ENCODE measurements at regions not wholly inside any gene's neighbourhood (a gene's known extent, or its start where the extent isn't known, plus 50 kb on each side); places are given as distances from the start of the nearest gene placed in this dataset.
"Not testable (repeated sequence)": the region's sequence is repeated elsewhere in the genome, so short reads cannot be mapped to it uniquely, and the experiment has no call there.

DNA sequence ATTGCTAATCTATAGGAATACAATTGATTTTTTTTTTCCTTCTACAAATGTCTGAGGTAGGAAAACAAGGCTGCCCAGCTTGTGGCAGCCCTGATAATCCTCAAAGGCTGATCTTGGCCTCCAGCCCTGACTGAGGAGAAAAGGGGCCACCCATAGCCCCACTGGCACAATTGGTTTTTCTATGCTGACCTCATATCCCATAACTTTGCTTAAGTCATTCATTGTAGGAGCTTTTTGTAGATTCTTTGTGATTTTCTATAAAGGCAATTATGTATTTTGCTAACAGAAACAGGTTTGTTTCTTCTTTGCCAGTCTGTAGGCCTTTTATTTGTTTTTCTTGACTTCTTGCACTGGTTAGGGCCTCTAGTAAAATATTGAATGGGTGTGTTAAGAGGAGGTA is 80.2 kb upstream of the C15orf39 start:
- Histone ChIP-seq H3K4me3 (ENCODE audit: insufficient read depth, low read length) (no peak overlapping the region), H3K27me3 (ENCODE audit: insufficient read depth, low read length) (no peaks in the 10 kb centered on the region), H3K4me1 (ENCODE audit: insufficient read depth, low read length) (peaks cover 7% of the 10 kb centered on the region), H3K36me3 (ENCODE audit: insufficient read depth, low read length) (no peaks in the 10 kb centered on the region), H3K79me2 (ENCODE audit: insufficient read depth, low read length) (no peaks in the 10 kb centered on the region), H2AFZ (ENCODE audit: low read length) (no peak overlapping the region), H4K20me1 (ENCODE audit: insufficient read depth, low read length) (no peaks in the 10 kb centered on the region), H3K4me2 (ENCODE audit: insufficient read depth, low read length) (no peak overlapping the region), H3K27ac (ENCODE audit: low read depth, low read length) (no peak overlapping the region), H3K9me3 (ENCODE audit: low read depth, low read length) (peaks cover 3% of the 10 kb centered on the region)
- TF ChIP-seq, protein P1, sequence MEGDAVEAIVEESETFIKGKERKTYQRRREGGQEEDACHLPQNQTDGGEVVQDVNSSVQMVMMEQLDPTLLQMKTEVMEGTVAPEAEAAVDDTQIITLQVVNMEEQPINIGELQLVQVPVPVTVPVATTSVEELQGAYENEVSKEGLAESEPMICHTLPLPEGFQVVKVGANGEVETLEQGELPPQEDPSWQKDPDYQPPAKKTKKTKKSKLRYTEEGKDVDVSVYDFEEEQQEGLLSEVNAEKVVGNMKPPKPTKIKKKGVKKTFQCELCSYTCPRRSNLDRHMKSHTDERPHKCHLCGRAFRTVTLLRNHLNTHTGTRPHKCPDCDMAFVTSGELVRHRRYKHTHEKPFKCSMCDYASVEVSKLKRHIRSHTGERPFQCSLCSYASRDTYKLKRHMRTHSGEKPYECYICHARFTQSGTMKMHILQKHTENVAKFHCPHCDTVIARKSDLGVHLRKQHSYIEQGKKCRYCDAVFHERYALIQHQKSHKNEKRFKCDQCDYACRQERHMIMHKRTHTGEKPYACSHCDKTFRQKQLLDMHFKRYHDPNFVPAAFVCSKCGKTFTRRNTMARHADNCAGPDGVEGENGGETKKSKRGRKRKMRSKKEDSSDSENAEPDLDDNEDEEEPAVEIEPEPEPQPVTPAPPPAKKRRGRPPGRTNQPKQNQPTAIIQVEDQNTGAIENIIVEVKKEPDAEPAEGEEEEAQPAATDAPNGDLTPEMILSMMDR (IDR thresholded peaks at IDR 0.05; ENCODE audit: extremely low read depth, low read depth, low read length): no peak
- DNase-seq (ENCODE audit: insufficient read length, low spot score, missing footprints): no peak

DNA sequence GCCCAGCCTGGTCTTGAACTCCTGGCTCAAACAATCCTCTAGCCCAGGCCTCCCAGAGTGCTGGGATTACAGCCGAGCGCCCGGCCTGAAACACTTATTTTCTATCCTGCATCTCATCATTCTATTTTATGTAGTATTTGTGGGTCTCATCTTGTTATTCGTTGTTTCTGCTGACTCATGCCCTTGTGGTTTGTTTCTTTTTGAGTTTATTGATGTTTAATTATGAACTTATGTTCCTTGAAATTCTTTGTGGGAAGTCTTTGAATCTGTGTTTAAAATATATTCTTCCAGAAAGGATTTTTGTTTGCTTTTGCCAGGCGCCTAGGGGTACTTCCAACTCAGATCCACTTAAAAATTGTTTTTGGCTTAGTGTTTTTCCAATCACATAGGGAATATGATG is 78.3 kb upstream of the C15orf39 start:
- H3K36me3 ChIP-seq (ENCODE audit: insufficient read depth, low read length): no peaks in the 10 kb centered on the region
- no peaks in the 10 kb centered on the region for H3K27me3 ChIP-seq (ENCODE audit: insufficient read depth, low read length)
- H3K79me2 ChIP-seq (ENCODE audit: insufficient read depth, low read length): no peaks in the 10 kb centered on the region
- peak overlapping the region; percentile 24 for H3K27ac ChIP-seq (ENCODE audit: low read depth, low read length)
- DNase-seq (ENCODE audit: insufficient read length, low spot score, missing footprints): peak; percentile 95
- TF ChIP-seq, protein P1 (IDR thresholded peaks at IDR 0.05; ENCODE audit: extremely low read depth, low read depth, low read length): no peak
- peak overlapping the region; percentile 6 for H3K4me2 ChIP-seq (ENCODE audit: insufficient read depth, low read length)
- no peaks in the 10 kb centered on the region for H4K20me1 ChIP-seq (ENCODE audit: insufficient read depth, low read length)
- H3K4me1 ChIP-seq (ENCODE audit: insufficient read depth, low read length): peaks cover 7% of the 10 kb centered on the region
- no peak overlapping the region for H3K4me3 ChIP-seq (ENCODE audit: insufficient read depth, low read length)
- no peak overlapping the region for H2AFZ ChIP-seq (ENCODE audit: low read length)
- H3K9me3 ChIP-seq (ENCODE audit: low read depth, low read length): no peaks in the 10 kb centered on the region

- H3K79me2 ChIP-seq (ENCODE audit: insufficient read depth, low read length); H3K36me3 ChIP-seq (ENCODE audit: insufficient read depth, low read length); H2AFZ ChIP-seq (ENCODE audit: low read length): not testable (repeated sequence)
Observed at GRCh38 chr15:75124278-75124677, 77.4 kb upstream of the C15orf39 start.

DNA sequence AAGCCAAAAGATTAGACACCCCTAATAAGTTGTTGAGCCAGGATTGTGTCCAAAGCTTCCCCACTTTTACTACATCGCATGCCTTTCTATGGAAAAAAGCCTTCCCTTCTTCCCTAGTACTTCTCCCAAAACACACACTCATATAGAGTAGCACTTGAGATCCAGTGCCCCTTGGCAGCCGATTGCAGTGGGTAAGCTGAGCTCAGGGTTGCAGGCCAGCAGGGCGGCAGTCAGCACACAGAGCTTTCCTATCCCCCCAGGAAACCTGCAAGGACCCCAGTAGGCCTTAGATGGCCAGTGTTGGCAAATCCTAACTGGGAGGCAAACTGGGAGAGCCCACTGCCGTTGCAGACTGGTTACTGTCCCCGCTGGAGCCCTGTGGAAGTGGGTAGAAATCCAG is 75.7 kb upstream of the C15orf39 start:
- H3K4me2 ChIP-seq (ENCODE audit: insufficient read depth, low read length): no peak overlapping the region
- H3K4me3 ChIP-seq (ENCODE audit: insufficient read depth, low read length): no peak overlapping the region
- no peaks in the 10 kb centered on the region for H4K20me1 ChIP-seq (ENCODE audit: insufficient read depth, low read length)
- H3K27ac ChIP-seq (ENCODE audit: low read depth, low read length): no peak overlapping the region
- H3K4me1 ChIP-seq (ENCODE audit: insufficient read depth, low read length): peaks cover 7% of the 10 kb centered on the region
- H3K27me3 ChIP-seq (ENCODE audit: insufficient read depth, low read length): no peaks in the 10 kb centered on the region
- H3K9me3 ChIP-seq (ENCODE audit: low read depth, low read length): no peaks in the 10 kb centered on the region
- TF ChIP-seq, protein P1 (IDR thresholded peaks at IDR 0.05; ENCODE audit: extremely low read depth, low read depth, low read length): no peak
- no peak overlapping the region for H2AFZ ChIP-seq (ENCODE audit: low read length)
- DNase-seq (ENCODE audit: insufficient read length, low spot score, missing footprints): no peak
- no peaks in the 10 kb centered on the region for H3K79me2 ChIP-seq (ENCODE audit: insufficient read depth, low read length)
- H3K36me3 ChIP-seq (ENCODE audit: insufficient read depth, low read length): no peaks in the 10 kb centered on the region

More at GRCh38 chr15:75124278-75124677, 77.4 kb upstream of the C15orf39 start:
- not testable (repeated sequence) for H3K4me3 ChIP-seq (ENCODE audit: insufficient read depth, low read length); H3K4me1 ChIP-seq (ENCODE audit: insufficient read depth, low read length); H3K9me3 ChIP-seq (ENCODE audit: low read depth, low read length); H3K27ac ChIP-seq (ENCODE audit: low read depth, low read length); H4K20me1 ChIP-seq (ENCODE audit: insufficient read depth, low read length); H3K4me2 ChIP-seq (ENCODE audit: insufficient read depth, low read length); DNase-seq (ENCODE audit: insufficient read length, low spot score, missing footprints); H3K27me3 ChIP-seq (ENCODE audit: insufficient read depth, low read length)
